H9 (cell line): ENCODE measurements at regions not wholly inside any gene's neighbourhood (a gene's known extent, or its start where the extent isn't known, plus 50 kb on each side); places are given as distances from the start of the nearest gene placed in this dataset.

Experiments used
- DNase-seq: peaks from one replicate; pipeline ENCODE4 v3.0.0-alpha.2; 2017
- H2AFZ ChIP-seq: one replicate; pipeline ENCODE4 v1.6.1; 2013; ENCODE audit warnings: mild to moderate bottlenecking, low read length, control low read depth, moderate library complexity
- H2AK5ac ChIP-seq: 2 replicates; pipeline ENCODE4 v1.6.1; 2013; ENCODE audit warnings: low read length, control low read depth, mixed read lengths; ENCODE audit not compliant: insufficient read length
- H2BK120ac ChIP-seq: one replicate; pipeline ENCODE4 v1.6.1; 2013; ENCODE audit warnings: low read depth, mild to moderate bottlenecking, low read length, control low read depth, inconsistent platforms; ENCODE audit not compliant: poor library complexity, severe bottlenecking
- H2BK12ac ChIP-seq: 2 replicates; pipeline ENCODE4 v1.6.1; 2013; ENCODE audit warnings: low read length, control low read depth, mixed read lengths, low read depth; ENCODE audit not compliant: insufficient read length
- H2BK15ac ChIP-seq: 2 replicates; pipeline ENCODE4 v1.6.1; 2013; ENCODE audit warnings: low read depth, low read length, control low read depth
- H2BK20ac ChIP-seq: one replicate; pipeline ENCODE4 v1.6.1; 2013; ENCODE audit warnings: low read depth, mild to moderate bottlenecking, low read length, control low read depth, inconsistent platforms; ENCODE audit not compliant: poor library complexity, severe bottlenecking
- H2BK5ac ChIP-seq: 2 replicates; pipeline ENCODE4 v1.6.1; 2013; ENCODE audit warnings: low read length, control low read depth, mixed read lengths; ENCODE audit not compliant: insufficient read length
- H3K14ac ChIP-seq: 2 replicates; pipeline ENCODE4 v1.6.1; 2013; ENCODE audit warnings: low read length, control low read depth; ENCODE audit not compliant: insufficient read depth
- H3K18ac ChIP-seq: 2 replicates; pipeline ENCODE4 v1.6.1; 2013; ENCODE audit warnings: low read depth, mild to moderate bottlenecking, mixed read lengths, low read length, control low read depth; ENCODE audit not compliant: insufficient read length
- H3K23ac ChIP-seq: 2 replicates; pipeline ENCODE4 v1.6.1; 2013; ENCODE audit warnings: low read length, control low read depth, mixed read lengths, low read depth; ENCODE audit not compliant: insufficient read length
- H3K23me2 ChIP-seq: 2 replicates; pipeline ENCODE4 v1.6.1; 2013; ENCODE audit warnings: low read depth, mild to moderate bottlenecking, mixed read lengths, low read length, control low read depth; ENCODE audit not compliant: insufficient read length, poor library complexity, severe bottlenecking
- H3K27ac ChIP-seq: 2 replicates; pipeline ENCODE4 v1.5.1; 2013; ENCODE audit warnings: low read length, control low read depth, mixed read lengths, low read depth; ENCODE audit not compliant: insufficient read length
- H3K27me3 ChIP-seq: 2 replicates; pipeline ENCODE4 v1.6.1; 2013; ENCODE audit warnings: low read length, control low read depth, inconsistent platforms; ENCODE audit not compliant: insufficient read depth
- H3K4ac ChIP-seq: 2 replicates; pipeline ENCODE4 v1.6.1; 2013; ENCODE audit warnings: low read depth, mild to moderate bottlenecking, control low read depth, inconsistent platforms, low read length, moderate library complexity
- H3K4me1 ChIP-seq: 2 replicates; pipeline ENCODE4 v1.6.1; 2013; ENCODE audit warnings: low read length, control low read depth, inconsistent platforms; ENCODE audit not compliant: insufficient read depth
- H3K4me2 ChIP-seq: 2 replicates; pipeline ENCODE4 v1.6.1; 2013; ENCODE audit warnings: low read length, control low read depth, mixed read lengths; ENCODE audit not compliant: insufficient read length, insufficient read depth
- H3K56ac ChIP-seq: 2 replicates; pipeline ENCODE4 v1.6.1; 2013; ENCODE audit warnings: low read depth, mild to moderate bottlenecking, mixed read lengths, low read length, control low read depth; ENCODE audit not compliant: insufficient read length
- H3K79me1 ChIP-seq: 2 replicates; pipeline ENCODE4 v1.6.1; 2013; ENCODE audit warnings: low read depth, mild to moderate bottlenecking, moderate library complexity, low read length, control low read depth, inconsistent platforms; ENCODE audit not compliant: insufficient read depth, poor library complexity, severe bottlenecking
- H3K79me2 ChIP-seq: 2 replicates; pipeline ENCODE4 v1.6.1; 2013; ENCODE audit warnings: low read length, control low read depth, inconsistent platforms; ENCODE audit not compliant: insufficient read depth
- H3K9ac ChIP-seq: 2 replicates; pipeline ENCODE4 v1.6.1; 2013; ENCODE audit warnings: low read length, control low read depth, mixed read lengths; ENCODE audit not compliant: insufficient read length; ENCODE audit errors: extremely low read depth
- H3K9me3 ChIP-seq: one replicate; pipeline ENCODE4 v1.6.1; 2013; ENCODE audit warnings: low read depth, low read length, inconsistent platforms; ENCODE audit not compliant: control insufficient read depth
- H3T11ph ChIP-seq: one replicate; pipeline ENCODE4 v1.6.1; 2013; ENCODE audit warnings: mild to moderate bottlenecking, low read length, control low read depth, inconsistent platforms
- H4K20me1 ChIP-seq: one replicate; pipeline ENCODE4 v1.6.1; 2013; ENCODE audit not compliant: control insufficient read depth, insufficient read length, insufficient read depth
- H4K5ac ChIP-seq: 2 replicates; pipeline ENCODE4 v1.6.1; 2013; ENCODE audit warnings: low read depth, mild to moderate bottlenecking, mixed read lengths, low read length, control low read depth; ENCODE audit not compliant: insufficient read length
- H4K8ac ChIP-seq: replicated peaks from 2 replicates; pipeline ENCODE4 v1.6.1; 2013; ENCODE audit warnings: low read length, control low read depth, mixed read lengths, low read depth; ENCODE audit not compliant: insufficient read length
- H4K91ac ChIP-seq: 2 replicates; pipeline ENCODE4 v1.6.1; 2013; ENCODE audit warnings: low read depth, mild to moderate bottlenecking, moderate library complexity, mixed read lengths, low read length, control low read depth; ENCODE audit not compliant: insufficient read length
- H3K27ac Mint-ChIP-seq, 3 experiments: 2 replicates in 2 of 3; 3 replicates in 1 of 3; pipeline ENCODE4 v1.8.0; 2020 to 2021; ENCODE audit warnings: mixed read lengths in 3 of 3, mild to moderate bottlenecking in 1 of 3, moderate library complexity in 1 of 3
- H3K27me3 Mint-ChIP-seq: 2 replicates; pipeline ENCODE4 v1.8.0; 2021; ENCODE audit warnings: low read depth, mild to moderate bottlenecking, moderate library complexity, mixed read lengths
- H3K36me3 Mint-ChIP-seq, 3 experiments: 2 replicates in 2 of 3; 3 replicates in 1 of 3; pipeline ENCODE4 v1.8.0; 2020 to 2021; ENCODE audit warnings: low read depth in 3 of 3, mixed read lengths in 3 of 3; ENCODE audit not compliant: insufficient read depth in 1 of 3
- H3K4me1 Mint-ChIP-seq, 2 experiments: 2 replicates each; pipeline ENCODE4 v1.8.0; 2020; ENCODE audit warnings: mixed read lengths in 2 of 2
- H3K4me3 Mint-ChIP-seq, 2 experiments: 2 replicates in 1 of 2; 3 replicates in 1 of 2; pipeline ENCODE4 v1.8.0; 2020 to 2021; ENCODE audit warnings: mild to moderate bottlenecking in 2 of 2, mixed read lengths in 2 of 2, moderate library complexity in 1 of 2
- H3K9me3 Mint-ChIP-seq, 2 experiments: 2 replicates in 1 of 2; 3 replicates in 1 of 2; pipeline ENCODE4 v1.8.0; 2020; ENCODE audit warnings: mild to moderate bottlenecking in 2 of 2, mixed read lengths in 2 of 2, moderate library complexity in 1 of 2
- CTCF ChIP-seq: fragments of 200-600 bp; sonication (generic); conservative IDR thresholded peaks from 3 replicates; pipeline ENCODE4 v1.8.0; 2021; ENCODE audit warnings: antibody characterized with exemption, mild to moderate bottlenecking
- WGBS: extraction: QIAGEN DNeasy Blood & Tissue Kit; methylation state at CpG from one replicate; pipeline ENCODE4 v1.1.7; 2013; ENCODE audit warnings: missing lambda C conversion rate, low lambda C conversion rate, mixed read lengths; ENCODE audit not compliant: insufficient read length; ENCODE audit errors: extremely low coverage; 5-methylcytosine and 5-hydroxymethylcytosine counted together

GRCh38 chr13:105660561-105660960, 874.9 kb downstream of the EFNB2 start:
- Histone ChIP-seq H3K23me2 (no peaks in the 10 kb centered on the region), H2AFZ (no peak overlapping the region), H2AK5ac (no peak overlapping the region), H3K27ac (no peak overlapping the region), H4K20me1 (no peaks in the 10 kb centered on the region), H3K4me1 (no peaks in the 10 kb centered on the region), H3K18ac (no peak overlapping the region), H3K4me2 (no peak overlapping the region), H4K91ac (no peak overlapping the region), H3K56ac (no peak overlapping the region), H3K4ac (no peak overlapping the region), H3K14ac (no peak overlapping the region), H3K9ac (no peak overlapping the region), H3K9me3 (no peaks in the 10 kb centered on the region), H2BK20ac (no peak overlapping the region), H2BK120ac (no peak overlapping the region), H3K23ac (no peak overlapping the region), H4K5ac (no peak overlapping the region), H3K27me3 (no peaks in the 10 kb centered on the region), H3T11ph (no peak overlapping the region), H4K8ac (no peak overlapping the region), H2BK5ac (no peak overlapping the region), H2BK12ac (no peak overlapping the region), H3K79me2 (no peaks in the 10 kb centered on the region), H2BK15ac (no peak overlapping the region), H3K79me1 (no peaks in the 10 kb centered on the region)
- H3K4me3 Mint-ChIP-seq, result no peak overlapping the region
- H3K9me3 Mint-ChIP-seq, result no peaks in the 10 kb centered on the region
- no peaks in the 10 kb centered on the region for H3K27me3 Mint-ChIP-seq
- no peaks in the 10 kb centered on the region for H3K36me3 Mint-ChIP-seq
- H3K4me1 Mint-ChIP-seq, result no peaks in the 10 kb centered on the region
- WGBS, result no CpG with 5 or more reads among the region's 3 CpGs
- no peak overlapping the region for H3K27ac Mint-ChIP-seq
- TF ChIP-seq CTCF, result no peak
- DNase-seq, result no peak
